ENCODE measurements at regions not wholly inside any gene's neighbourhood (a gene's known extent, or its start where the extent isn't known, plus 50 kb on each side); places are given as distances from the start of the nearest gene placed in this dataset.

GRCh38 chrX:104482757-104483156, 83.2 kb upstream of the IL1RAPL2 start:
- Histone ChIP-seq H3K14ac (ENCODE audit: insufficient read length) (no peak overlapping the region), H4K91ac (replicated peaks; ENCODE audit: insufficient read length, low read length) (no peak overlapping the region), H3K36me3 (ENCODE audit: control insufficient read depth in 2 of 4, insufficient read depth in 4 of 4, low read length in 3 of 4) (no peaks in the 10 kb centered on the region), H3K79me2 (ENCODE audit: control insufficient read depth in 1 of 2, insufficient read depth in 2 of 2, low read length in 2 of 2) (no peaks in the 10 kb centered on the region), H3K27ac (ENCODE audit: low read depth, low read length) (no peak overlapping the region), H2AFZ (ENCODE audit: low read length) (no peak overlapping the region), H4K8ac (ENCODE audit: extremely low read depth, insufficient read depth, low read length) (no peak overlapping the region), H2BK5ac (ENCODE audit: low read depth, low read length) (no peak overlapping the region), H3K9ac (replicated peaks in 1 of 4; ENCODE audit: extremely low read depth in 1 of 4, low read depth in 3 of 4, low read length in 3 of 4) (no peak overlapping the region), H2BK20ac (ENCODE audit: low read length) (no peak overlapping the region), H3K4me1 (replicated peaks in 1 of 4; ENCODE audit: control insufficient read depth in 3 of 4, insufficient read depth in 4 of 4, low read length in 3 of 4) (no peaks in the 10 kb centered on the region), H4K20me1 (replicated peaks in 1 of 2; ENCODE audit: control insufficient read depth in 1 of 2, insufficient read depth in 2 of 2, low read length in 2 of 2) (no peaks in the 10 kb centered on the region), H2BK15ac (ENCODE audit: low read length) (no peak overlapping the region), H3K4me3 (ENCODE audit: extremely low read depth in 1 of 4, insufficient read depth in 2 of 4, low read depth in 3 of 4, low read length in 4 of 4) (no peak overlapping the region), H3K23me2 (ENCODE audit: low read depth, low read length) (no peaks in the 10 kb centered on the region), H3K79me1 (ENCODE audit: low read depth, low read length) (no peaks in the 10 kb centered on the region), H3K56ac (replicated peaks; ENCODE audit: insufficient read length, low read depth, low read length) (no peak overlapping the region), H3K9me3 (ENCODE audit: insufficient read depth in 2 of 2, low read depth in 1 of 2, low read length in 1 of 2) (no peaks in the 10 kb centered on the region), H3K4me2 (ENCODE audit: insufficient read depth in 1 of 2, low read depth in 2 of 2, low read length in 2 of 2) (no peak overlapping the region), H3K18ac (ENCODE audit: extremely low read depth, low read length) (no peak overlapping the region), H2BK120ac (replicated peaks; ENCODE audit: low read depth, low read length) (no peak overlapping the region), H3K23ac (ENCODE audit: insufficient read length) (no peak overlapping the region), H2AK5ac (ENCODE audit: low read depth, low read length) (no peak overlapping the region), H2BK12ac (ENCODE audit: low read depth, low read length) (no peak overlapping the region), H3K4ac (replicated peaks; ENCODE audit: insufficient read length, low read depth, low read length) (no peak overlapping the region), H4K5ac (ENCODE audit: insufficient read length, low read depth, low read length) (no peak overlapping the region), H3K27me3 (replicated peaks in 1 of 4; ENCODE audit: control insufficient read depth in 3 of 4, extremely low read depth in 1 of 4, insufficient read depth in 3 of 4, low read length in 3 of 4) (no peaks in the 10 kb centered on the region)
- TF ChIP-seq, protein P1, sequence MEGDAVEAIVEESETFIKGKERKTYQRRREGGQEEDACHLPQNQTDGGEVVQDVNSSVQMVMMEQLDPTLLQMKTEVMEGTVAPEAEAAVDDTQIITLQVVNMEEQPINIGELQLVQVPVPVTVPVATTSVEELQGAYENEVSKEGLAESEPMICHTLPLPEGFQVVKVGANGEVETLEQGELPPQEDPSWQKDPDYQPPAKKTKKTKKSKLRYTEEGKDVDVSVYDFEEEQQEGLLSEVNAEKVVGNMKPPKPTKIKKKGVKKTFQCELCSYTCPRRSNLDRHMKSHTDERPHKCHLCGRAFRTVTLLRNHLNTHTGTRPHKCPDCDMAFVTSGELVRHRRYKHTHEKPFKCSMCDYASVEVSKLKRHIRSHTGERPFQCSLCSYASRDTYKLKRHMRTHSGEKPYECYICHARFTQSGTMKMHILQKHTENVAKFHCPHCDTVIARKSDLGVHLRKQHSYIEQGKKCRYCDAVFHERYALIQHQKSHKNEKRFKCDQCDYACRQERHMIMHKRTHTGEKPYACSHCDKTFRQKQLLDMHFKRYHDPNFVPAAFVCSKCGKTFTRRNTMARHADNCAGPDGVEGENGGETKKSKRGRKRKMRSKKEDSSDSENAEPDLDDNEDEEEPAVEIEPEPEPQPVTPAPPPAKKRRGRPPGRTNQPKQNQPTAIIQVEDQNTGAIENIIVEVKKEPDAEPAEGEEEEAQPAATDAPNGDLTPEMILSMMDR (IDR thresholded peaks at IDR 0.05; ENCODE audit: control extremely low read depth in 1 of 3, insufficient read depth in 1 of 3, low read depth in 1 of 3, low read length in 3 of 3), result peak in 2 of 3 experiments; percentile 7 to 21; a peak in 2 of 4 replicates
- TF ChIP-seq JUND (IDR thresholded peaks at IDR 0.05; ENCODE audit: low read length) (no peak), EGR1 (IDR thresholded peaks at IDR 0.05; ENCODE audit: borderline replicate concordance, low read depth, low read length) (peak; percentile 79), ATF3 (IDR thresholded peaks at IDR 0.05; ENCODE audit: insufficient read depth, low read depth, low read length) (no peak), TEAD4 (IDR thresholded peaks at IDR 0.05; ENCODE audit: low read depth, low read length) (peak; percentile 59; the same call in 1 of the 2 replicates), RAD21 (IDR thresholded peaks at IDR 0.05 in 1 of 2, conservative IDR thresholded peaks at IDR 0.05 in 1 of 2; ENCODE audit: low read depth in 2 of 2, low read length in 2 of 2) (peak; percentile 24 to 26), GTF2F1 (IDR thresholded peaks at IDR 0.05; ENCODE audit: borderline replicate concordance, low read depth, low read length) (no peak), SAP30 (IDR thresholded peaks at IDR 0.05; ENCODE audit: insufficient read depth, insufficient replicate concordance, low read length) (no peak), CTBP2 (IDR thresholded peaks at IDR 0.05; ENCODE audit: borderline replicate concordance, insufficient read depth, insufficient read length, low read length) (no peak)
- POLR2A ChIA-PET (ENCODE audit: partially characterized antibody), result no interaction called here
- DNase-seq (ENCODE audit: low read depth in 1 of 2, low spot score in 2 of 2) (no peak), FAIRE-seq (no peak)
- CTCF ChIA-PET (ENCODE audit: partially characterized antibody), result interaction anchor here (0.6 to 1.3 kb wide), 5 partner anchors 40 to 440 kb away, joined by 3 to 4 read pairs (median 3); no protein-coding TSS in a partner anchor
- 63% methylated on average over 2 of the region's 2 CpGs; no CpG with 5 or more reads in 1 of the 2 experiments for WGBS, 2 experiments (ENCODE audit: extremely low coverage in 1 of 2, insufficient coverage in 1 of 2, insufficient read length in 1 of 2, insufficient replicate concordance in 2 of 2, low coverage in 1 of 2, low lambda C conversion rate in 2 of 2, missing lambda C conversion rate in 1 of 2)

Measured in H1 (cell line).